Stimulated activated CD4-positive, alpha-beta T cell treated with anti-CD3 and anti-CD28 coated beads, Interleukin-4, amount 100 ng/mL, for 1 hour (primary cell): ENCODE measurements at regions not wholly inside any gene's neighbourhood (a gene's known extent, or its start where the extent isn't known, plus 50 kb on each side); places are given as distances from the start of the nearest gene placed in this dataset.
"Not testable (repeated sequence)": the region's sequence is repeated elsewhere in the genome, so short reads cannot be mapped to it uniquely, and the experiment has no call there.

Experiments used
- DNase-seq: peaks from one replicate; pipeline ENCODE4 v3.0.0-alpha.2; 2020

DNA sequence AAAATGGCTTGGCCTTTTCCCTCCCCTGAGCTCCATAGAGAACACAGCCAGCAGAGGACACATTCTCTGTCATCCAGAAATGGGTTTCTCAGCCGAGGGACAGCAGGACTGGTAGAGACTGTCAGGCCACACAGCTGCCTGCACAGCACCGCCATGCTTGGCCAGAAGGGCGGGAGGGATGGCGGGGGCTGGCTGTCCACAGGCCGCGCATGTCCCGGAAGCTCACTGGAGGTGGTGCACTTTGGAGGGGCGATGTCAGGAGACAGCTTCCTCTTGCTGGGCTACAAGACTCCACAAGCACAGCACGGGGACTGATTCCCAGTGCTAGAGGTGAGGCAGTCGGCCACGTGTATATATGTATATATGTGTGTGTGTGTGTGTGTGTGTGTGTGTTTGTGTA lies 125.3 kb downstream of the GOLGA6L4 start:
- not testable (repeated sequence) for DNase-seq

- DNase-seq = not testable (repeated sequence)
Observed at GRCh38 chr15:84384421-84384820, 148.8 kb downstream of the GOLGA6L4 start.

DNA sequence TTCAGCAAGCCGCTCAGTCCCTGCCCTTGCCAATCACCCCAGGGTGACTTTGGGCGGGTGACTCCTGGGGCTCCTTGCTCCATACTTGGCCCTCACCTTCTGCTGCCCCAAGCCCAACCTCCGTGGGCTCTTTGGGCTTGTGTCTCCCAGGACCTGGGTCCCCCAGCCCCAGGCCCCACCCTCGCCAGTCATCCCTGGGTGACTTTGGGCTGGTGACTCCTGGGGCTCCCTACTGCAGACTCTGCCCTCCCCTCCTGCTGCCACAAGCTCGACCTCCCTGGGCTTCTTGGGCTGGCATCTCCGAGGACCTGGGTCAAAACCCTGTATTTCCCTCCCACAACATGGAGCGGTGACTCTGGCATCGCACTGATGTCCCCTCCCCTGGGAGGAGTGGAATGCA lies 151.5 kb downstream of the GOLGA6L4 start:
- DNase-seq = no peak

- not testable (repeated sequence) for DNase-seq
Observed at GRCh38 chr15:84388201-84388600, 152.6 kb downstream of the GOLGA6L4 start.

- DNase-seq = not testable (repeated sequence)
Observed at GRCh38 chr15:84388638-84389037, 153.1 kb downstream of the GOLGA6L4 start.

- DNase-seq = not testable (repeated sequence)
Observed at GRCh38 chr15:84390324-84390723, 154.8 kb downstream of the GOLGA6L4 start.

DNA sequence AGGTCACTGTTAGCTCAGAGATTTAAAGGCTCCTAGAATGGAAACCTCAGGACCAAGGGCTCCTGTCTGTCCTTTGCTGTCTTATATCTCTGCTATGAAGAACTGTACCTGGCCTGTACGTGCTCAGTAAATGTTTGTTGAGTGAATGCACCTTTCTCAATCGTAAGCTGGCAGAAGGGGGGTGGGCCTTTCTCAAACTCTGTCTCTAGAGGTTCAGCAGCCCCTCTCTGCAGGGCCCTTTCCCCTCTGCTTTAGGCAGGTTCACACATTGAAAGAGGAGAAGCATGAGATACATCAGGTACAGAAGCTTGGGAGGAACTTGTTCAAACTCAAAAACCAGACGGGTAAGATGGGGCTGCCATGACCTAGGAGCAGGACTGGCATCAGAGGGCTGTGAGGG lies 155.6 kb downstream of the GOLGA6L4 start:
- no peak for DNase-seq

GRCh38 chr15:84392020-84392419 lies 156.4 kb downstream of the GOLGA6L4 start:
- not testable (repeated sequence) for DNase-seq

DNA sequence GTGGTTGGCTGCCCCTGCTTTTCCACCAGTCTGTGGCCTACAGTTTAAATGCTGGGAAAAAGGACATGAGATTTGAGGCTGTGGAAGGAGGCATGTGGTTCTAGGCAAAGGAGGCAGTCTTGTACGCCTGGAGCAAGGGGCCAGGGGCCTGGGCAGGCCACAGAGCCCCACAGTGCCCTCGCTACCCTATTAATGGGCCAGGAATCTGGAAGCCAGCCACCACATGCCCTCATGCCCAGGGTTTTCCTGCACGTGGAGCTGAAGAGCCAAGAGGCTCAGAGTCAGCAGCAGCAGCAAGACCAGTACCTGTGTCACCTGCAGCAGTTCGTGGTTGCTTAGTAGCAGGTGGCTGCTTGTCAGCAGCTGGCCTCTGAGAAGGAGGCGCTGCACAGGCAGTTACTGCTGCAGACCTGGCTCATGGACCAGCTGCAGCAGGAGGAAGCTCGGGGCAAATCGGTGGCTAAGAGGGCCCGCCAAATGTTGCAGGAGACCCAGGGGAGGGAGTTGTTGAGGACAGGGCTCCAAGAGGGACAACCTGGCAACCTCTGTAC lies 157.9 kb downstream of the GOLGA6L4 start:
- not testable (repeated sequence) for DNase-seq

DNA sequence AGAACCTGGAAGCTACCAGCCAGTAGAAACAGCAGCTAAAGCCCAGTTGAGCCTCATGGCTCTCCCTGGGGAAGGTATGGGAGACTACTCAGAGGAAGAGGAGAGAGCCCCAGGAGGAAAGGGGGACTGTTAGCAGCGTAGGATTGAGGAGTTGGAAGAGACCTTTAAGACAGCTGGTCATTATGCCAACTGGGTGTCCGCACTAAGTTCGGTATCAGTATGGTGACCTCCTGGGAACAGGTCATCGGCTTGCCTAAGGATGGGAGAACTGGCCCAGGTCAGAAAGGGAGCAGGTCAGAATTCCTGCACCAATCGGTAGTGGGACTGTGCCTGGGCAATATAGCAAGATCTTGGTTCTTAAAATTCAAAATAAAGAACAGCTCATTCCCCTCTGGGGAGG lies 158.4 kb downstream of the GOLGA6L4 start:
- not testable (repeated sequence) for DNase-seq

GRCh38 chr15:84395384-84395783 lies 159.8 kb downstream of the GOLGA6L4 start:
- not testable (repeated sequence) for DNase-seq

GRCh38 chr15:84395881-84396280 lies 160.3 kb downstream of the GOLGA6L4 start:
- DNase-seq = not testable (repeated sequence)

- not testable (repeated sequence) for DNase-seq
Observed at GRCh38 chr15:84397066-84397465, 161.5 kb downstream of the GOLGA6L4 start.

GRCh38 chr15:84398087-84398486 lies 162.5 kb downstream of the GOLGA6L4 start:
- not testable (repeated sequence) for DNase-seq

GRCh38 chr15:84398763-84399701 lies 163.5 kb downstream of the GOLGA6L4 start:
- no peak for DNase-seq

GRCh38 chr15:84400017-84400740 lies 164.6 kb downstream of the GOLGA6L4 start:
- no peak for DNase-seq

DNA sequence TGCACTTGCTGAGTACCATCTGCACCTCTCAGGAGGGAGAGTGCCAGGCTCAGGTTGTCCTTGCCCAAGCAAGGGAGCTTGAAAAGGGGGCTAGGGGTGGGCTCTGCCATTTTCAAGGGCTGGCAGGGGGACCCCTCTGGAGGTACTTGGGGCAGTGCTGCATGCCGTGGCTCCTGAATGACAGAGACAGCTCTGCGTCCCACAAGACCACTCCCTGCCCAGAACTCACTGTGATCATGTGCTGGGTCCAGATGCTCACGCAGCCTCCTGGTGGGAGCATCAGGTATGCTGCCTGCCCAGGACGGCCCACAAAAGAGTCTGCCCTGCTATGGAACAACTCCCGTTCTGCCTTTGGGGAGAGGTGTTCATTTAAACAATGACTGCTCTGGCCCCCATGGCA lies 165.2 kb downstream of the GOLGA6L4 start:
- no peak for DNase-seq

- not testable (repeated sequence) for DNase-seq
Observed at GRCh38 chr15:84401461-84401860, 165.9 kb downstream of the GOLGA6L4 start.

- DNase-seq = not testable (repeated sequence)
Observed at GRCh38 chr15:84401891-84402840, 166.6 kb downstream of the GOLGA6L4 start.

- DNase-seq = no peak
Observed at GRCh38 chr15:84402856-84403608, 167.5 kb downstream of the GOLGA6L4 start.

DNA sequence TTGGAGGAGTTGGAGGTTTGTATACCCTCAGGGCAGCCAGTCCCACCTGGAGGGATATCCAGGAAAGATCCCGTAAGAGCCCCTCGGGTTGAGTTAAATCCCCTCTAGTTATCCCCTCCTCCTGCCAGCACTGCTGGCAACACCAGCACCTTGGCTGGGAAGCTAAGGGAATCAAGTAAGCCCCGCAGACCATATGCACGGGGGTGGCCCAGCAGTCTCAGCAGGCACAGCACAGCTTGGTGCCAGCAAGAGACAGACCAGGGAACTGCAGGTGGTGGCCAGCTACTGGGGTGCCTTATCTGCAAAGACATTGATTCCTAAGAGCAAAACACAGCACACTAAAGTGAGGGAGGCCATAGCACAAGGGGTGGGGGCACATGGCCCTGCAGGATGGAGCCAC lies 173.8 kb downstream of the GOLGA6L4 start:
- DNase-seq = not testable (repeated sequence)
